VCaP (cell line): ENCODE measurements at regions not wholly inside any gene's neighbourhood (a gene's known extent, or its start where the extent isn't known, plus 50 kb on each side); places are given as distances from the start of the nearest gene placed in this dataset.
A peak's percentile ranks its signal among the peaks of the same experiment; 100 is the strongest.

Experiments
- H3K27ac ChIP-seq: fragments of 450-650 bp; 2 replicates; pipeline ENCODE4 v1.5.1; 2017
- CTCF ChIP-seq: fragments of 450-650 bp; conservative IDR thresholded peaks from 2 replicates; pipeline ENCODE4 v1.5.1; 2017; ENCODE audit warnings: mild to moderate bottlenecking, moderate library complexity

GRCh38 chr14:38342803-38343202, 86.9 kb upstream of the CLEC14A start:
- TF ChIP-seq CTCF, result no peak

GRCh38 chr14:38339696-38340095, 83.8 kb upstream of the CLEC14A start:
- no peak for TF ChIP-seq CTCF
- H3K27ac ChIP-seq, result no peak overlapping the region

More at GRCh38 chr14:38342803-38343202, 86.9 kb upstream of the CLEC14A start:
- H3K27ac ChIP-seq, result no peak overlapping the region

GRCh38 chr14:38336298-38336697, 80.4 kb upstream of the CLEC14A start:
- peak overlapping the region; percentile 55 for H3K27ac ChIP-seq
- TF ChIP-seq CTCF, result no peak

GRCh38 chr14:38330275-38330674, 74.4 kb upstream of the CLEC14A start:
- H3K27ac ChIP-seq, result no peak overlapping the region
- no peak for TF ChIP-seq CTCF

- no peak overlapping the region for H3K27ac ChIP-seq
Observed at GRCh38 chr14:38329246-38329645, 73.4 kb upstream of the CLEC14A start.

GRCh38 chr14:38316922-38317321, 61.0 kb upstream of the CLEC14A start:
- TF ChIP-seq CTCF, result no peak
- no peak overlapping the region for H3K27ac ChIP-seq

More at GRCh38 chr14:38329246-38329645, 73.4 kb upstream of the CLEC14A start:
- no peak for TF ChIP-seq CTCF

GRCh38 chr14:38311655-38312054, 55.8 kb upstream of the CLEC14A start:
- no peak for TF ChIP-seq CTCF
- no peak overlapping the region for H3K27ac ChIP-seq
